WTC11 (cell line): ENCODE measurements at regions not wholly inside any gene's neighbourhood (a gene's known extent, or its start where the extent isn't known, plus 50 kb on each side); places are given as distances from the start of the nearest gene placed in this dataset.

ENCODE experiments used
- ATAC-seq: fragments of 200-7000 bp; cut with Tn5 transposase; 2 replicates; pipeline ENCODE4 v1.10.0; 2021; ENCODE audit warnings: mild to moderate bottlenecking, moderate library complexity
- CTCF ChIA-PET: fragments of 300-600 bp; sonication (Branson Sonifier 250); formaldehyde crosslinking; loops from one replicate; lab custom pipeline; 2021; ENCODE audit warnings: antibody characterized with exemption; lab: Charles Lee
- POLR2A ChIA-PET: fragments of 350-600 bp; sonication (Branson Sonifier 250); formaldehyde crosslinking; loops from one replicate; lab custom pipeline; 2021; ENCODE audit warnings: antibody characterized with exemption; lab: Charles Lee
- DNase-seq: peaks from one replicate; pipeline ENCODE4 v3.0.0; 2021; ENCODE audit warnings: low spot score
- H3K27ac Mint-ChIP-seq: 2 replicates; pipeline ENCODE4 v1.8.0; 2021; ENCODE audit warnings: mixed read lengths
- H3K27me3 Mint-ChIP-seq: 2 replicates; pipeline ENCODE4 v1.8.0; 2021; ENCODE audit warnings: low read depth, mild to moderate bottlenecking, moderate library complexity, mixed read lengths
- H3K36me3 Mint-ChIP-seq: 2 replicates; pipeline ENCODE4 v1.8.0; 2021; ENCODE audit warnings: mixed read lengths
- H3K4me1 Mint-ChIP-seq: 2 replicates; pipeline ENCODE4 v1.8.0; 2022; ENCODE audit warnings: mixed read lengths
- H3K4me3 Mint-ChIP-seq: 2 replicates; pipeline ENCODE4 v1.8.0; 2021; ENCODE audit warnings: mild to moderate bottlenecking, moderate library complexity, mixed read lengths
- H3K9me3 Mint-ChIP-seq: 2 replicates; pipeline ENCODE4 v1.8.0; 2021; ENCODE audit warnings: mixed read lengths
- GABPB1 ChIP-seq: sonication (generic); formaldehyde crosslinking; IDR thresholded peaks from 2 replicates; pipeline ENCODE4 v1.8.1; 2023; ENCODE audit warnings: mild to moderate bottlenecking, missing genetic modification reagents
- GTF2I ChIP-seq: fragments of 250-450 bp; sonication (Bioruptor Pico); conservative IDR thresholded peaks from 2 replicates; pipeline ENCODE4 v1.4.0; 2021; ENCODE audit warnings: mild to moderate bottlenecking
- IRF2 ChIP-seq: sonication (generic); formaldehyde crosslinking; IDR thresholded peaks from 2 replicates; pipeline ENCODE4 v1.8.0; 2022; ENCODE audit warnings: low read depth, missing genetic modification reagents, borderline replicate concordance
- NR2C2 ChIP-seq: sonication (generic); formaldehyde crosslinking; IDR thresholded peaks from 2 replicates; pipeline ENCODE4 v1.8.0; 2022; ENCODE audit warnings: mild to moderate bottlenecking, missing genetic modification reagents
- NR3C1 ChIP-seq: sonication (generic); formaldehyde crosslinking; conservative IDR thresholded peaks from 2 replicates; pipeline ENCODE4 v1.8.1; 2023; ENCODE audit warnings: low read depth, mild to moderate bottlenecking, missing genetic modification reagents
- RORB ChIP-seq: fragments of 250-450 bp; sonication (Bioruptor Pico); IDR thresholded peaks from 2 replicates; pipeline ENCODE4 v1.9.0; 2021; ENCODE audit warnings: mild to moderate bottlenecking
- TEAD4 ChIP-seq: sonication (generic); formaldehyde crosslinking; IDR thresholded peaks from 2 replicates; pipeline ENCODE4 v1.8.0; 2022; ENCODE audit warnings: mild to moderate bottlenecking, missing genetic modification reagents
- ZNF121 ChIP-seq: sonication (generic); formaldehyde crosslinking; IDR thresholded peaks from 2 replicates; pipeline ENCODE4 v1.8.0; 2023; ENCODE audit warnings: missing genetic modification reagents
- ZNF416 ChIP-seq: fragments of 250-450 bp; sonication (Bioruptor Pico); IDR thresholded peaks from 2 replicates; pipeline ENCODE4 v1.9.0; 2021; ENCODE audit warnings: mild to moderate bottlenecking, inconsistent platforms
- TF ChIP-seq, protein P1 (sequence below): sonication (generic); formaldehyde crosslinking; IDR thresholded peaks from 2 replicates; pipeline ENCODE4 v1.8.1; 2023; ENCODE audit warnings: mild to moderate bottlenecking, missing genetic modification reagents
- TF ChIP-seq, protein P2 (sequence below): fragments of 250-450 bp; sonication (Bioruptor Pico); IDR thresholded peaks from 2 replicates; pipeline ENCODE4 v1.8.0; 2021; ENCODE audit warnings: mild to moderate bottlenecking
- TF ChIP-seq, protein P3 (sequence below): sonication (generic); formaldehyde crosslinking; IDR thresholded peaks from 2 replicates; pipeline ENCODE4 v1.8.1; 2023; ENCODE audit warnings: mild to moderate bottlenecking, missing genetic modification reagents, borderline replicate concordance
- TF ChIP-seq, protein P4 (sequence below): fragments of 200-600 bp; IDR thresholded peaks from 2 replicates; pipeline ENCODE4 v1.8.0; 2022; ENCODE audit warnings: antibody characterized with exemption
- TF ChIP-seq, protein P5 (sequence below): fragments of 250-450 bp; sonication (Bioruptor Pico); IDR thresholded peaks from 2 replicates; pipeline ENCODE4 v1.9.0; 2021; ENCODE audit warnings: mild to moderate bottlenecking
- TF ChIP-seq, protein P6 (sequence below): sonication (generic); formaldehyde crosslinking; IDR thresholded peaks from 2 replicates; pipeline ENCODE4 v1.8.1; 2023; ENCODE audit warnings: mild to moderate bottlenecking, missing genetic modification reagents, moderate library complexity
- TF ChIP-seq, protein P7 (sequence below): sonication (generic); formaldehyde crosslinking; IDR thresholded peaks from 2 replicates; pipeline ENCODE4 v1.8.0; 2023; ENCODE audit warnings: mild to moderate bottlenecking, missing genetic modification reagents

DNA sequence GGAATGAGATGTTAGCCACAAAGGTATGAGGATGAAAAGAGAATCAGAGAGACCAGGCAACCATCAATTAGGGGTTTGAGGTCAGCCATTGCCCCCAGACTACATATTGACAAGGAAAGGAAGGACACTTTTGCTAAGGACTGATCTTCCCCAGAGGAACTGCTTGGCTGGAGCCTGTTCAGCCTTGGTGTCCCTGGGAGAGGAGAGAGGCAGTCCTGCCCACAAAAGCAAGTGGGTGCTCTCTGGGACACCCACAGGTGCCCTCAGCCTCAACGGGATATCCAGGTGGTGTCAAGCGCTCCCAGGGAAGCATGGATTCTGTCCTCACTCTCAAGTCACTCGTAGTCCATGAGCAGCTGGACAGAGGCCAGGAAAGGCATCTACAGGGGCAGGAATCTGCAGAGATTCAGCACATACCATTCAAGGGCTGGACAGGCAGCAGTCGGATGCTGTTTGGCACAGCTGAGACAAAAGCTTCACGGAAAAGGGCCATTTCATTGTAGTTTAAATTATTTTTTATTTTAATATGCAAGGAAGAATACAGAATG is 166.2 kb downstream of the UACA start:
- H3K27me3 Mint-ChIP-seq, result no peaks in the 10 kb centered on the region; the same call in none of the 2 replicates
- H3K27ac Mint-ChIP-seq, result no peak overlapping the region
- DNase-seq, result no peak
- ChIA-PET CTCF (no interaction called here), POLR2A (no interaction called here)
- TF ChIP-seq ZNF121 (CRISPR knock-in tag) (no peak), TEAD4 (CRISPR knock-in tag) (no peak)
- TF ChIP-seq, protein P1, sequence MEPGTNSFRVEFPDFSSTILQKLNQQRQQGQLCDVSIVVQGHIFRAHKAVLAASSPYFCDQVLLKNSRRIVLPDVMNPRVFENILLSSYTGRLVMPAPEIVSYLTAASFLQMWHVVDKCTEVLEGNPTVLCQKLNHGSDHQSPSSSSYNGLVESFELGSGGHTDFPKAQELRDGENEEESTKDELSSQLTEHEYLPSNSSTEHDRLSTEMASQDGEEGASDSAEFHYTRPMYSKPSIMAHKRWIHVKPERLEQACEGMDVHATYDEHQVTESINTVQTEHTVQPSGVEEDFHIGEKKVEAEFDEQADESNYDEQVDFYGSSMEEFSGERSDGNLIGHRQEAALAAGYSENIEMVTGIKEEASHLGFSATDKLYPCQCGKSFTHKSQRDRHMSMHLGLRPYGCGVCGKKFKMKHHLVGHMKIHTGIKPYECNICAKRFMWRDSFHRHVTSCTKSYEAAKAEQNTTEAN (CRISPR knock-in tag), result no peak
- H3K9me3 Mint-ChIP-seq, result peaks cover 47% of the 10 kb centered on the region
- no peak overlapping the region for H3K4me3 Mint-ChIP-seq
- no peak for ATAC-seq
- peaks cover 30% of the 10 kb centered on the region for H3K36me3 Mint-ChIP-seq
- H3K4me1 Mint-ChIP-seq, result no peaks in the 10 kb centered on the region

DNA sequence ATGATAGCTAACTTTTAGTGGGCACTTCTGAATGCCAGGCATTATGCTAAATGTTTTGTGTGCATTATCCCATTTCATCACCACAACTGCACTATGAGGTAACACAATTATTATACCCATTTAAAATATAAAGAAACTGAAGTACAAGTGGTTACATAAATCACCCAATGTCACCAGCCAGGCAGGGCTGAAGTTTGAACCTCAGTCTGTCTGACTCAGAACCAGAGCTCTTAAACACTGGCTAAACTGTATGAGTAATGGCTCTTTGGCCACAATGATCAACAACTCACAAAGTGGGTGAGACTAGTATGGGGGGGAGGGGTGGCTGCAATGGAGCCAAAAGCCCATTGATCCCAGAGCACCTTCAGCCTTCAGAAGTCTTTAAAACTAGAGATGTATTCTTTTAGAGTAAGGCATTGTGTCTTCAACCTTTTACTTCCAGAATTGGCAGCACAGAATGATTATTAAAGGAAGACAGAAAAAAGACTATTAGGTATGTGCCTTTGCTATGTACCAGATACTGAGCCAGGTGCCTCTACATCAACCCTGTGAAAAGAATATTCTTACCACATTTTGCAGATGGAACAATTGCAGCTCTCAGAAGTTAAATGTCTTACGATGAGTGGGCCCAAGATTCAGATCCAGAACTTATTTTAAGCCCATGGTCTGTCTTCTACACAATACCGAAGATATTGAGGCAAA is 166.9 kb downstream of the UACA start:
- H3K36me3 Mint-ChIP-seq, result peaks cover 33% of the 10 kb centered on the region
- no peak for TF ChIP-seq ZNF121 (CRISPR knock-in tag)
- TF ChIP-seq, protein P2, sequence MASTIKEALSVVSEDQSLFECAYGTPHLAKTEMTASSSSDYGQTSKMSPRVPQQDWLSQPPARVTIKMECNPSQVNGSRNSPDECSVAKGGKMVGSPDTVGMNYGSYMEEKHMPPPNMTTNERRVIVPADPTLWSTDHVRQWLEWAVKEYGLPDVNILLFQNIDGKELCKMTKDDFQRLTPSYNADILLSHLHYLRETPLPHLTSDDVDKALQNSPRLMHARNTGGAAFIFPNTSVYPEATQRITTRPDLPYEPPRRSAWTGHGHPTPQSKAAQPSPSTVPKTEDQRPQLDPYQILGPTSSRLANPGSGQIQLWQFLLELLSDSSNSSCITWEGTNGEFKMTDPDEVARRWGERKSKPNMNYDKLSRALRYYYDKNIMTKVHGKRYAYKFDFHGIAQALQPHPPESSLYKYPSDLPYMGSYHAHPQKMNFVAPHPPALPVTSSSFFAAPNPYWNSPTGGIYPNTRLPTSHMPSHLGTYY (CRISPR knock-in tag), result no peak
- TF ChIP-seq GABPB1, result peak; percentile 26; the same call in 1 of the 2 replicates
- TF ChIP-seq NR3C1 (CRISPR knock-in tag), result no peak
- no peaks in the 10 kb centered on the region; the same call in none of the 2 replicates for H3K27me3 Mint-ChIP-seq
- peaks cover 50% of the 10 kb centered on the region for H3K9me3 Mint-ChIP-seq
- DNase-seq, result no peak
- no peak overlapping the region for H3K27ac Mint-ChIP-seq
- POLR2A ChIA-PET, result no interaction called here
- peaks cover 3% of the 10 kb centered on the region; the same call in 1 of the 2 replicates for H3K4me1 Mint-ChIP-seq
- no peak overlapping the region for H3K4me3 Mint-ChIP-seq
- CTCF ChIA-PET, result no interaction called here
- ATAC-seq, result no peak

DNA sequence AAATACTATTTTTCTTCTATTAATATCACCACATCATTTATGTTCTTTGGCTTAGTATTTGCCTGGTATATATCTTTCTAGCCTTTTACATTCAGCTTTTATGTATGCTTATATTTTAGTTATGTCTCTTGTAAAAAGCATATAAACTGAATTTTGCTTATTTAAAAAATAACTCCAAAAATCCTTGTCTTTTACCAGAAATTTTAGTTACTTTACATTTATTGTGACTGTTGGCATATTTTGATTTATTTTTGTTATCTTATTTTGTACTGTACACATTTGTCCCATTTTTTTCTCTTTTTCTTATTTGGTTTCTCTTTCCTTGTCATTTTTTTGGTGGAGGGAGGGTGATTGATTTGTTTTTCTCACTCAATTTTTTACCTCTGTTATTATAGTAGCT is 169.6 kb downstream of the UACA start:
- no peak overlapping the region for H3K27ac Mint-ChIP-seq
- ChIA-PET POLR2A (no interaction called here), CTCF (no interaction called here)
- peaks cover 3% of the 10 kb centered on the region; the same call in 1 of the 2 replicates for H3K4me1 Mint-ChIP-seq
- no peak for DNase-seq
- peaks cover 36% of the 10 kb centered on the region for H3K9me3 Mint-ChIP-seq
- H3K4me3 Mint-ChIP-seq, result no peak overlapping the region
- no peak for ATAC-seq
- no peaks in the 10 kb centered on the region; the same call in 1 of the 2 replicates for H3K27me3 Mint-ChIP-seq
- H3K36me3 Mint-ChIP-seq, result peaks cover 24% of the 10 kb centered on the region
- TF ChIP-seq, protein P3, sequence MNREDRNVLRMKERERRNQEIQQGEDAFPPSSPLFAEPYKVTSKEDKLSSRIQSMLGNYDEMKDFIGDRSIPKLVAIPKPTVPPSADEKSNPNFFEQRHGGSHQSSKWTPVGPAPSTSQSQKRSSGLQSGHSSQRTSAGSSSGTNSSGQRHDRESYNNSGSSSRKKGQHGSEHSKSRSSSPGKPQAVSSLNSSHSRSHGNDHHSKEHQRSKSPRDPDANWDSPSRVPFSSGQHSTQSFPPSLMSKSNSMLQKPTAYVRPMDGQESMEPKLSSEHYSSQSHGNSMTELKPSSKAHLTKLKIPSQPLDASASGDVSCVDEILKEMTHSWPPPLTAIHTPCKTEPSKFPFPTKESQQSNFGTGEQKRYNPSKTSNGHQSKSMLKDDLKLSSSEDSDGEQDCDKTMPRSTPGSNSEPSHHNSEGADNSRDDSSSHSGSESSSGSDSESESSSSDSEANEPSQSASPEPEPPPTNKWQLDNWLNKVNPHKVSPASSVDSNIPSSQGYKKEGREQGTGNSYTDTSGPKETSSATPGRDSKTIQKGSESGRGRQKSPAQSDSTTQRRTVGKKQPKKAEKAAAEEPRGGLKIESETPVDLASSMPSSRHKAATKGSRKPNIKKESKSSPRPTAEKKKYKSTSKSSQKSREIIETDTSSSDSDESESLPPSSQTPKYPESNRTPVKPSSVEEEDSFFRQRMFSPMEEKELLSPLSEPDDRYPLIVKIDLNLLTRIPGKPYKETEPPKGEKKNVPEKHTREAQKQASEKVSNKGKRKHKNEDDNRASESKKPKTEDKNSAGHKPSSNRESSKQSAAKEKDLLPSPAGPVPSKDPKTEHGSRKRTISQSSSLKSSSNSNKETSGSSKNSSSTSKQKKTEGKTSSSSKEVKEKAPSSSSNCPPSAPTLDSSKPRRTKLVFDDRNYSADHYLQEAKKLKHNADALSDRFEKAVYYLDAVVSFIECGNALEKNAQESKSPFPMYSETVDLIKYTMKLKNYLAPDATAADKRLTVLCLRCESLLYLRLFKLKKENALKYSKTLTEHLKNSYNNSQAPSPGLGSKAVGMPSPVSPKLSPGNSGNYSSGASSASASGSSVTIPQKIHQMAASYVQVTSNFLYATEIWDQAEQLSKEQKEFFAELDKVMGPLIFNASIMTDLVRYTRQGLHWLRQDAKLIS (CRISPR knock-in tag), result no peak
- TF ChIP-seq GTF2I (CRISPR knock-in tag) (no peak), IRF2 (CRISPR knock-in tag) (no peak), NR2C2 (CRISPR knock-in tag) (no peak), ZNF416 (CRISPR knock-in tag) (no peak), RORB (CRISPR knock-in tag) (no peak)
- TF ChIP-seq, protein P4, sequence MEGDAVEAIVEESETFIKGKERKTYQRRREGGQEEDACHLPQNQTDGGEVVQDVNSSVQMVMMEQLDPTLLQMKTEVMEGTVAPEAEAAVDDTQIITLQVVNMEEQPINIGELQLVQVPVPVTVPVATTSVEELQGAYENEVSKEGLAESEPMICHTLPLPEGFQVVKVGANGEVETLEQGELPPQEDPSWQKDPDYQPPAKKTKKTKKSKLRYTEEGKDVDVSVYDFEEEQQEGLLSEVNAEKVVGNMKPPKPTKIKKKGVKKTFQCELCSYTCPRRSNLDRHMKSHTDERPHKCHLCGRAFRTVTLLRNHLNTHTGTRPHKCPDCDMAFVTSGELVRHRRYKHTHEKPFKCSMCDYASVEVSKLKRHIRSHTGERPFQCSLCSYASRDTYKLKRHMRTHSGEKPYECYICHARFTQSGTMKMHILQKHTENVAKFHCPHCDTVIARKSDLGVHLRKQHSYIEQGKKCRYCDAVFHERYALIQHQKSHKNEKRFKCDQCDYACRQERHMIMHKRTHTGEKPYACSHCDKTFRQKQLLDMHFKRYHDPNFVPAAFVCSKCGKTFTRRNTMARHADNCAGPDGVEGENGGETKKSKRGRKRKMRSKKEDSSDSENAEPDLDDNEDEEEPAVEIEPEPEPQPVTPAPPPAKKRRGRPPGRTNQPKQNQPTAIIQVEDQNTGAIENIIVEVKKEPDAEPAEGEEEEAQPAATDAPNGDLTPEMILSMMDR, result no peak
- TF ChIP-seq, protein P5, sequence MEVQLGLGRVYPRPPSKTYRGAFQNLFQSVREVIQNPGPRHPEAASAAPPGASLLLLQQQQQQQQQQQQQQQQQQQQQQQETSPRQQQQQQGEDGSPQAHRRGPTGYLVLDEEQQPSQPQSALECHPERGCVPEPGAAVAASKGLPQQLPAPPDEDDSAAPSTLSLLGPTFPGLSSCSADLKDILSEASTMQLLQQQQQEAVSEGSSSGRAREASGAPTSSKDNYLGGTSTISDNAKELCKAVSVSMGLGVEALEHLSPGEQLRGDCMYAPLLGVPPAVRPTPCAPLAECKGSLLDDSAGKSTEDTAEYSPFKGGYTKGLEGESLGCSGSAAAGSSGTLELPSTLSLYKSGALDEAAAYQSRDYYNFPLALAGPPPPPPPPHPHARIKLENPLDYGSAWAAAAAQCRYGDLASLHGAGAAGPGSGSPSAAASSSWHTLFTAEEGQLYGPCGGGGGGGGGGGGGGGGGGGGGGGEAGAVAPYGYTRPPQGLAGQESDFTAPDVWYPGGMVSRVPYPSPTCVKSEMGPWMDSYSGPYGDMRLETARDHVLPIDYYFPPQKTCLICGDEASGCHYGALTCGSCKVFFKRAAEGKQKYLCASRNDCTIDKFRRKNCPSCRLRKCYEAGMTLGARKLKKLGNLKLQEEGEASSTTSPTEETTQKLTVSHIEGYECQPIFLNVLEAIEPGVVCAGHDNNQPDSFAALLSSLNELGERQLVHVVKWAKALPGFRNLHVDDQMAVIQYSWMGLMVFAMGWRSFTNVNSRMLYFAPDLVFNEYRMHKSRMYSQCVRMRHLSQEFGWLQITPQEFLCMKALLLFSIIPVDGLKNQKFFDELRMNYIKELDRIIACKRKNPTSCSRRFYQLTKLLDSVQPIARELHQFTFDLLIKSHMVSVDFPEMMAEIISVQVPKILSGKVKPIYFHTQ (CRISPR knock-in tag), result no peak
- TF ChIP-seq, protein P6, sequence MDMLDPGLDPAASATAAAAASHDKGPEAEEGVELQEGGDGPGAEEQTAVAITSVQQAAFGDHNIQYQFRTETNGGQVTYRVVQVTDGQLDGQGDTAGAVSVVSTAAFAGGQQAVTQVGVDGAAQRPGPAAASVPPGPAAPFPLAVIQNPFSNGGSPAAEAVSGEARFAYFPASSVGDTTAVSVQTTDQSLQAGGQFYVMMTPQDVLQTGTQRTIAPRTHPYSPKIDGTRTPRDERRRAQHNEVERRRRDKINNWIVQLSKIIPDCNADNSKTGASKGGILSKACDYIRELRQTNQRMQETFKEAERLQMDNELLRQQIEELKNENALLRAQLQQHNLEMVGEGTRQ (CRISPR knock-in tag), result no peak
- TF ChIP-seq, protein P7, sequence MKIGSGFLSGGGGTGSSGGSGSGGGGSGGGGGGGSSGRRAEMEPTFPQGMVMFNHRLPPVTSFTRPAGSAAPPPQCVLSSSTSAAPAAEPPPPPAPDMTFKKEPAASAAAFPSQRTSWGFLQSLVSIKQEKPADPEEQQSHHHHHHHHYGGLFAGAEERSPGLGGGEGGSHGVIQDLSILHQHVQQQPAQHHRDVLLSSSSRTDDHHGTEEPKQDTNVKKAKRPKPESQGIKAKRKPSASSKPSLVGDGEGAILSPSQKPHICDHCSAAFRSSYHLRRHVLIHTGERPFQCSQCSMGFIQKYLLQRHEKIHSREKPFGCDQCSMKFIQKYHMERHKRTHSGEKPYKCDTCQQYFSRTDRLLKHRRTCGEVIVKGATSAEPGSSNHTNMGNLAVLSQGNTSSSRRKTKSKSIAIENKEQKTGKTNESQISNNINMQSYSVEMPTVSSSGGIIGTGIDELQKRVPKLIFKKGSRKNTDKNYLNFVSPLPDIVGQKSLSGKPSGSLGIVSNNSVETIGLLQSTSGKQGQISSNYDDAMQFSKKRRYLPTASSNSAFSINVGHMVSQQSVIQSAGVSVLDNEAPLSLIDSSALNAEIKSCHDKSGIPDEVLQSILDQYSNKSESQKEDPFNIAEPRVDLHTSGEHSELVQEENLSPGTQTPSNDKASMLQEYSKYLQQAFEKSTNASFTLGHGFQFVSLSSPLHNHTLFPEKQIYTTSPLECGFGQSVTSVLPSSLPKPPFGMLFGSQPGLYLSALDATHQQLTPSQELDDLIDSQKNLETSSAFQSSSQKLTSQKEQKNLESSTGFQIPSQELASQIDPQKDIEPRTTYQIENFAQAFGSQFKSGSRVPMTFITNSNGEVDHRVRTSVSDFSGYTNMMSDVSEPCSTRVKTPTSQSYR (CRISPR knock-in tag), result no peak
